ENCODE measurements at regions not wholly inside any gene's neighbourhood (a gene's known extent, or its start where the extent isn't known, plus 50 kb on each side); places are given as distances from the start of the nearest gene placed in this dataset.

- TF ChIP-seq POLR2A (IDR thresholded peaks at IDR 0.05) (no peak), CTCF (IDR thresholded peaks at IDR 0.05) (no peak)
Measured at GRCh38 chr5:153425914-153426313, 64.6 kb upstream of the GRIA1 start.

All from lower leg skin (tissue), 3 donors.